Uterus (tissue), 3 donors: ENCODE measurements at regions not wholly inside any gene's neighbourhood (a gene's known extent, or its start where the extent isn't known, plus 50 kb on each side); places are given as distances from the start of the nearest gene placed in this dataset.

Experiments used
- DNase-seq, 2 donors: peaks; one replicate each; pipeline ENCODE4 v3.0.0-alpha.2; 2019 to 2020
- H3K27ac ChIP-seq, 2 donors: fragments of 200-600 bp; sonication (generic); 1 replicate in 1 of 2; 2 replicates in 1 of 2; pipeline ENCODE4 v1.5.1; 2016 to 2018
- H3K27me3 ChIP-seq, 2 donors: fragments of 200-600 bp; sonication (generic); one replicate each; pipeline ENCODE4 v1.5.1; 2018 to 2019; ENCODE audit warnings: control low read depth in 1 of 2
- H3K36me3 ChIP-seq, 2 donors: fragments of 200-600 bp; sonication (generic); one replicate each; pipeline ENCODE4 v1.5.1; 2019; ENCODE audit warnings: control low read depth in 1 of 2
- H3K4me1 ChIP-seq, 2 donors: fragments of 200-600 bp; sonication (generic); one replicate each; pipeline ENCODE4 v1.5.1; 2018 to 2019; ENCODE audit warnings: control low read depth in 1 of 2
- H3K4me3 ChIP-seq, 2 donors: fragments of 200-600 bp; sonication (generic); 1 replicate in 1 of 2; 2 replicates in 1 of 2; pipeline ENCODE4 v1.5.1; 2018 to 2019; ENCODE audit warnings: mild to moderate bottlenecking in 1 of 2
- H3K9me3 ChIP-seq, 2 donors: fragments of 200-600 bp; sonication (generic); one replicate each; pipeline ENCODE4 v1.5.1; 2019; ENCODE audit warnings: control low read depth in 1 of 2
- POLR2A ChIP-seq, 2 donors: fragments of 450-650 bp; IDR thresholded peaks; one replicate each; pipeline ENCODE4 v1.6.1; 2016; ENCODE audit warnings: antibody characterized with exemption in 2 of 2, mild to moderate bottlenecking in 1 of 2, moderate library complexity in 1 of 2
- intact Hi-C: fragments of 100-400 bp; cut with DNase I; formaldehyde crosslinking; loops from one replicate; pipeline ENCODE4 v1.15.1; 2023; ENCODE audit warnings: low total_unique reads
- TF ChIP-seq, protein P1 (sequence below), 4 experiments: fragments of 200-600 bp in 2 of 4; fragments of 450-650 bp in 2 of 4; sonication (generic) in 2 of 4; IDR thresholded peaks; one replicate each; pipeline ENCODE4 v1.5.1; 2016 to 2019; ENCODE audit warnings: antibody characterized with exemption in 4 of 4, mild to moderate bottlenecking in 2 of 4, moderate library complexity in 1 of 4
- donor health status: DM: yes; HTN: yes; CAD: no.

DNA sequence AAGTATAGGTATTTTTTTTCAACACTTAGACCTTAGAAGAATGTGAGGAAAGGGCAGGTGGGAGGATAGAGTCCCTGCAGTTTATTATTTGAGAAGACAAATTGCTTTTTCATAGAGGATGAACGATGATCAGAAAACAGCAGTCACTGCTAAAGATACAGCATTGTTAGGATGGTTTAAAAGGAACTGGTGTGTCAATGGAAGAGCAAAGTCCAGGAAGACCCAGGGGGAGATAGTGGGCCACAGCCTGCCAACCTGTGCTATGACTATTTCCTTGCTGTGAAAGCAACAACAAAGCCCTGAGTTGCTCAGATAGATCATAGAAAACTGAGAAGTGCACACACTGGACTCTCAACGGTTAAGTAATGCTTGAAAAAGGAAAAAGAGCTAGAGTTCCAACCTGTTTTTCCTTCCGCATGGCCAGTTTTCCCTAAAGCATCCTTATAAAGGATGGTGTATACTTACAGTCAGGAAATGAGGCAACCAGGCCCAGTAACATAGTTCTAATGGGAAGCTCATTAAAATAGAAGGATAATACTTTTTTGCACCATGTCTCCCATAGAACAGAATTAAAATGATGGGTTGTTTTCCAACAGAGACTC lies 153.8 kb downstream of the CEMIP2 start:
- TF ChIP-seq, protein P1, sequence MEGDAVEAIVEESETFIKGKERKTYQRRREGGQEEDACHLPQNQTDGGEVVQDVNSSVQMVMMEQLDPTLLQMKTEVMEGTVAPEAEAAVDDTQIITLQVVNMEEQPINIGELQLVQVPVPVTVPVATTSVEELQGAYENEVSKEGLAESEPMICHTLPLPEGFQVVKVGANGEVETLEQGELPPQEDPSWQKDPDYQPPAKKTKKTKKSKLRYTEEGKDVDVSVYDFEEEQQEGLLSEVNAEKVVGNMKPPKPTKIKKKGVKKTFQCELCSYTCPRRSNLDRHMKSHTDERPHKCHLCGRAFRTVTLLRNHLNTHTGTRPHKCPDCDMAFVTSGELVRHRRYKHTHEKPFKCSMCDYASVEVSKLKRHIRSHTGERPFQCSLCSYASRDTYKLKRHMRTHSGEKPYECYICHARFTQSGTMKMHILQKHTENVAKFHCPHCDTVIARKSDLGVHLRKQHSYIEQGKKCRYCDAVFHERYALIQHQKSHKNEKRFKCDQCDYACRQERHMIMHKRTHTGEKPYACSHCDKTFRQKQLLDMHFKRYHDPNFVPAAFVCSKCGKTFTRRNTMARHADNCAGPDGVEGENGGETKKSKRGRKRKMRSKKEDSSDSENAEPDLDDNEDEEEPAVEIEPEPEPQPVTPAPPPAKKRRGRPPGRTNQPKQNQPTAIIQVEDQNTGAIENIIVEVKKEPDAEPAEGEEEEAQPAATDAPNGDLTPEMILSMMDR (IDR thresholded peaks at IDR 0.05), result no peak
- no peak for TF ChIP-seq POLR2A (IDR thresholded peaks at IDR 0.05)

GRCh38 chr9:71612889-71613288 lies 155.4 kb downstream of the CEMIP2 start:
- no peak overlapping the region for H3K4me3 ChIP-seq
- H3K36me3 ChIP-seq, result no peaks in the 10 kb centered on the region
- intact Hi-C loops, result no loop called here
- no peak for TF ChIP-seq POLR2A (IDR thresholded peaks at IDR 0.05)
- TF ChIP-seq, protein P1 (IDR thresholded peaks at IDR 0.05), result no peak
- no peaks in the 10 kb centered on the region for H3K9me3 ChIP-seq
- no peaks in the 10 kb centered on the region for H3K4me1 ChIP-seq
- no peak for DNase-seq
- no peaks in the 10 kb centered on the region for H3K27me3 ChIP-seq
- H3K27ac ChIP-seq, result no peak overlapping the region

More for the DNA sequence above, 153.8 kb downstream of the CEMIP2 start:
- Histone ChIP-seq H3K36me3 (no peaks in the 10 kb centered on the region), H3K4me3 (no peak overlapping the region), H3K27ac (no peak overlapping the region), H3K9me3 (no peaks in the 10 kb centered on the region), H3K27me3 (no peaks in the 10 kb centered on the region), H3K4me1 (no peaks in the 10 kb centered on the region)
- intact Hi-C loops, result no loop called here
- DNase-seq, result no peak

DNA sequence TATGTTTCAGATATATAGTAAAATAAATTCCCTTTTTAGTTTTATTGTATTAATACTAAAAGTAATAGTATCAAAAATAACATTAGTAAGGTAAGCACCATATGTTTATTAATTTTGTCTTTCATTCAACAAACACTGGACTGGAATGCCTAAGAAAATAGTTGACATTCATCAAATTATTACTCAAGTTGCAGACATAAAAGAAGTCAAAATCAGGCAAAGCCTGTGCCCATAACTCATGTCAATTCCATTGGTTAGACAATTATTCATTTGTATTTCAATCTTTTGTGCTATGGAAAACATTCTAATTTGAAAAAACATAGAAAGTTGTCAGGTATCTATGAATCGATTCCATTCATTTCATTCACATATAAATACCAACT lies 158.9 kb downstream of the CEMIP2 start:
- no peaks in the 10 kb centered on the region for H3K36me3 ChIP-seq
- H3K9me3 ChIP-seq, result no peaks in the 10 kb centered on the region
- no peak overlapping the region for H3K27ac ChIP-seq
- no peak for DNase-seq
- intact Hi-C loops, result no loop called here
- no peak overlapping the region for H3K4me3 ChIP-seq
- H3K27me3 ChIP-seq, result no peaks in the 10 kb centered on the region
- no peaks in the 10 kb centered on the region for H3K4me1 ChIP-seq
- TF ChIP-seq, protein P1 (IDR thresholded peaks at IDR 0.05), result no peak
- TF ChIP-seq POLR2A (IDR thresholded peaks at IDR 0.05), result no peak

DNA sequence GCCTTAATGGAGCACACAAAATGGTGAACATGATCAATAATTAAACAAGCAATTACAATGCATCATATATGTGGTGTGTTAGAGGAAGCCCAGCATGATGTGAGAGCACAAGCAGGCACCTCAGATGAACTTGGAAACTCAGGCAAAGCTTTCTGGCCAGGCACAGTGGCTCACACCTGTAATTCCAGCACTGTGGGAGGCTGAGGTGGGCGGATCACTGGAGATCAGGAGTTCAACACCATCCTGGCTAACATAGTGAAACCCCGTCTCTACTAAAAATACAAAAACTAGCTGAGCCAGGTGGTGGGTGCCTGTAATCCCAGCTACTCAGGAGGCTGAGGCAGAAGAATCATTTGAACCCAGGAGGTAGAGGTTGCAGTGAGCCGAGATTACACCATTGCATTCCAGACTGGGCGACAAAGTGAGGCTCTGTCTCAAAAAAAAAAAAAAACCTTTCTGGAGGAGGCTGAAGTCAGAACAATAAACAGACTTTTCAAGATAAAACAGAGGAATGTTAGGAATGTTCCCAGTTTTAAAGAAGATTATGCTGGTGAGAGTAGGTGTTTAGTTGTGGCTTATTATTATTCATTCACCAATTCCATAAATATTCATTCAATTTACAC lies 159.4 kb downstream of the CEMIP2 start:
- Histone ChIP-seq H3K27ac (no peak overlapping the region), H3K4me3 (no peak overlapping the region), H3K36me3 (no peaks in the 10 kb centered on the region), H3K27me3 (no peaks in the 10 kb centered on the region), H3K9me3 (no peaks in the 10 kb centered on the region), H3K4me1 (no peaks in the 10 kb centered on the region)
- no peak for DNase-seq
- intact Hi-C loops, result no loop called here
- TF ChIP-seq, protein P1 (IDR thresholded peaks at IDR 0.05), result no peak
- no peak for TF ChIP-seq POLR2A (IDR thresholded peaks at IDR 0.05)

GRCh38 chr9:71608021-71608420 lies 160.3 kb downstream of the CEMIP2 start:
- no peaks in the 10 kb centered on the region for H3K4me1 ChIP-seq
- intact Hi-C loops, result no loop called here
- no peaks in the 10 kb centered on the region for H3K36me3 ChIP-seq
- H3K27me3 ChIP-seq, result no peaks in the 10 kb centered on the region
- H3K9me3 ChIP-seq, result no peaks in the 10 kb centered on the region
- H3K4me3 ChIP-seq, result no peak overlapping the region
- no peak for TF ChIP-seq POLR2A (IDR thresholded peaks at IDR 0.05)
- TF ChIP-seq, protein P1 (IDR thresholded peaks at IDR 0.05), result no peak
- no peak for DNase-seq
- no peak overlapping the region for H3K27ac ChIP-seq
